HG03378 (cell line): ENCODE measurements at regions not wholly inside any gene's neighbourhood (a gene's known extent, or its start where the extent isn't known, plus 50 kb on each side); places are given as distances from the start of the nearest gene placed in this dataset.
"Not testable (repeated sequence)": the region's sequence is repeated elsewhere in the genome, so short reads cannot be mapped to it uniquely, and the experiment has no call there.

Source experiments
- ATAC-seq: cut with Tn5 transposase; IDR thresholded peaks from one replicate; pipeline ENCODE4 v1.9.1; 2021; ENCODE audit warnings: mild to moderate bottlenecking, moderate library complexity; ENCODE audit not compliant: unreplicated experiment

DNA sequence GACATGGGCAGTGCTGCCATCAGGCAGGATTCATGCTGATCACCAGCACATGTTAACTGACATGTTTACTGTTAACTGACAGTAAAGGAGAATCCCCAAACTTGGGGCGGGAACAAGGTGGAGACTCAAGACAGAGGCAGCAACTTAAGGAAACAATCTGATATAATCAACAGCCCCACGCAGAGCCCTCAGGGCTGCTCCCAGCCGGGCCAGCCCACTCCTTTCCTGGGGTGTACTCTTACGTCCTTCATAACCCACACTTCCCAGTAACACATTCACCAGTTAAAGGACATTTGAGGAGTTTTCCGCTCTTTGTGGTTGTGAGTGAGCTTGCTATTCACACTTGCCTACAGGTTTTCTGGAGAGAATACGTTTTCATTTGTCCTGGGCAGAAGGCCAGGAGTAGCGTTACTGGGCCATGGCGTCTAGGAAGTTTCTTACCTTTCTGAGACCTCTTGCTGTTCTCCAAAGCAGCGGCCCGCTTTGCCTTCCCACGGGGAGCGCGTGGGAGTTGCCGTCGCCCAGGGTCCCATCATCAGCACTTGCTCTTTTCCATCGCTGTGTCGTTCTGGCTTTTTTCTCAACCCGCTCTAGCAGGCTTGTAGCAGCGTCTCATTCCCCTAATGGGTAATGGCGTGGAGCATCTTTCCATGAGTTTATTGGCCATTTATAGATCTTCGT lies 56.4 kb downstream of the FOXF2 start:
- ATAC-seq = no peak

DNA sequence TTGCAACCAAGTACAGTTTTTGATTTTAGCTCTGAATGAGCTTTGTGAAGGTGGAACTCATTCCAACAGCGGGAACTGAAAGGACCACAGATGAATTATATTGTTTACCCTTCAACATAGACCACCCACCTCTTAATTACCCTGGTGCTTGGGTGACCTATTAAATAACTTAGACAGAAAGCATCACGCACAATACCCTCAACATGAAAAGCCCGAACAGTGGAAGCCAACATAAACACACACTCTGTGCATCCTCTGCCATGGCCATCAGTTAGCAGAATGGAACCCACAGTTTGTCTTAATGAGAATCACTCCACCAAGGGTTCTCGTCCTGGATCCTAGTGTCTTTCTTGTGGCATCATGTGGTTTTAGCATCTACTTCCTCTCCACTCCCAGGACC lies 60.5 kb downstream of the FOXF2 start:
- no peak for ATAC-seq

DNA sequence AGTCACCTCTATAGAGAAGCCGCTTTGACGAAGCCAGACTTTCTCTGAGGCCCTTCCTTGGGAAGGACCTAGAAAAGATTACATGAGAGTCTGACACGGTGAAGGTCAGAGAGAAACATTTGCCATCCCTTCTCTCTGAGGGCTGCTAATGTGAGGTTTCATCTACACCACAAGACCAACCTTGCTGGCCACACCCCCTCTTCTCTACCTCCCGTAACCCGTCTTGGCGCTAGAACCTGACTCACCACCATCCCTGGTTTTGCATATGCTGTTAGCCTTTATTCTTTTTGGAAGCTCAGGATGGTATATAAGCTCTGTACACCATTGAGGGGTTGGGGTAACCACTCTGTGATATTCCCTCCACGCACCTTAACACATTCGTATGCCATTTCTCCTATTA lies 63.6 kb downstream of the FOXF2 start:
- ATAC-seq = no peak

DNA sequence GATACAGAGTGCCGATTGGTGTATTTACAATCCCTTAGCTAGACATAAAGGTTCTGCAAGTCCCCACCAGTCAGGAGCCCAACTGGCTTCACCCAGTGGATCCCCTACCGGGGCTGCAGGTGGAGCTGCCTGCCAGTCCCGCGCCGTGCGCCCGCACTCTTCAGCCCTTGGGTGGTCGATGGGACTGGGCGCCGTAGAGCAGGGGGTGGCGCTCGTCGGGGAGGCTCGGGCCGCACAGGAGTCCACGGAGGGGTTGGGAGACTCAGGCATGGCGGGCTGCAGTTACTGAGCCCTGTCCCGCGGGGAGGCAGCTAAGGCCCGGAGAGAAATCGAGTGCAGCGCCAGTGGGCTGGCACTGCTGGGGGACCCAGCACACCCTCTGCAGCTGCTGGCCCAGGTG lies 67.4 kb downstream of the FOXF2 start:
- not testable (repeated sequence) for ATAC-seq

DNA sequence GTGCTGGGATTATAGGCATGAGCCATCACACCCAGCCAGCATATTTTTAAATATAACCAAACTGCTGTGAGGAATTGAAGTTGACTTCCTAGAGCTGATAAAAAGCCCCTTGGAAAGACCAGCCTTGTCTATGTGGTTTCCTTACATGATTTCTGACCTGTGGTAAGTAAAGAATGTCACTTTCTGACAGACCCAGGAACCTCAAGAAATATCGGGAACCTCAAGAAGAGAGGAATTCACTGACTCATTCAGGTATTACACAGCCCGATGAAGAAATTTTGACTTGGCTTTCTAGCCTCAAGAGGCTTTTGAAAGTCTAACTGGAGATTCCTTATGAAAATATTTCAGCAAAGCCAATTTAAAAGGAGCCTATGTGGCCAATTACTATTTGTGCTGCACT lies 71.8 kb downstream of the FOXF2 start:
- no peak for ATAC-seq

DNA sequence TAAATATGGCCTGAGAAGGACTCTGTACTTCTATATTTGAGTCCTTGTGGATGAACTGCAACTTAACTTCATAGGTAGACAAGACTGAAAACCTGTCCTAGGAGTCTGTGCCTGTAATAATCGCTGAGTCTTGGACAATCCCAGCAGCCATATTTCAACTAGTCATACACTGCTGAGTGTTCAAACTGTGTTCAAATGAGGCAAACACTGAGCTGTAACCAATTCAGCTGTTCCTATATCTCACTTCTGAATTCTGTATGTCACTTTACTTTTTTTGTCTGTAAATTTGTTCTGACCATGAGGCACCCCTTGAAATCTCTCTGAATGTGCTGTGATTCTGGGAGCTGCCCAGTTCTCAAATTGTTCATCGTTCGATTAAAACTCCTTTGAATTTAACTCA lies 72.4 kb downstream of the FOXF2 start:
- no peak for ATAC-seq

DNA sequence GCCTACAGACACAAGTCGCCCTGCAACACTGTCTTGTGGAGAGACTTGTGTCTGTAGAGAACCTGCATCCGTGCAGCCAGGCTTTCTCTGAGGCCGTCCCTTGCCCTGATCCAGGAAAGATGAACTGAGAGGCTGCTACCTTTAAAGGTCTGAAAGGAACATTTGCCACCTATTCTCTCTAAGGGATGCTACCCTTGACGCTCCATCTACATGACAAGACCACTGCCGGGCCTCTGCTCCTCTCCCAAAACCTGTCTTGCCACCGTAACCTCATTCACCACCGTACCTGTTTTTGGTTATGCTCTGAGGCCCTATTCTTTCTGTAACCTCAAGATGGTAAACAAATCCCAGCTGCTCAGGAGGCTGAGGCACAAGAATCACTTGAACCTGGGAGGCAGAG lies 73.9 kb downstream of the FOXF2 start:
- no peak for ATAC-seq

DNA sequence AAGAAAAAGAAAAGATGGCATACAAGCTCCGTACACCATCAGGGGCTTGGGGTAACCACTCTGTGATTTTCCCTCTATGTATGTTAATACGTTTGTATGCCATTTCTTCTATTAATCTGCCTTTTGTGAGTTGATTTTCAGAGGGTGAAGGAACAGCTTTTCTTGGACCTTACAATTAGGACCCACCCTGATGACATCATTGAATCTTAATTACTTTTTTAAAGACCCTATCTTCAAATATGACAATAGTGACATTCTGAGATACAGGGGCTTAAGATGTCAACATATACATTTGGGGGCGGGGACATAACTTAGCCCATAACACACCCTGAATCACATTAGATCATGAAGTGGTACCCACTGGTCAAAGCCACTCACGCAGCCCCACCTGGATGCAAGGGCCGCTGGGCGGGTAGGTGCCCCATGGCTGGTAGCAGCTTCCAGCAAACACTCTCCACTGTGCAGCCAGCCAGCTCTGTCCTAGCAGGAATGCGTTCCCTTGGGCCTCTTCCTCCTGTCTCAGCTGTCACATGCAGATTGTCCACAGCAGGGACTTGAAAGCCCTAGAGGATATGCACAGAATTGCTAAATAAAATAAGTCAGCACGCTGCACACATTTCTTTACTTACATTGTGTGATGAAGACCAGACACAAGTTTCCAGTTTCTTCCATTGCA lies 74.5 kb downstream of the FOXF2 start:
- ATAC-seq = no peak

DNA sequence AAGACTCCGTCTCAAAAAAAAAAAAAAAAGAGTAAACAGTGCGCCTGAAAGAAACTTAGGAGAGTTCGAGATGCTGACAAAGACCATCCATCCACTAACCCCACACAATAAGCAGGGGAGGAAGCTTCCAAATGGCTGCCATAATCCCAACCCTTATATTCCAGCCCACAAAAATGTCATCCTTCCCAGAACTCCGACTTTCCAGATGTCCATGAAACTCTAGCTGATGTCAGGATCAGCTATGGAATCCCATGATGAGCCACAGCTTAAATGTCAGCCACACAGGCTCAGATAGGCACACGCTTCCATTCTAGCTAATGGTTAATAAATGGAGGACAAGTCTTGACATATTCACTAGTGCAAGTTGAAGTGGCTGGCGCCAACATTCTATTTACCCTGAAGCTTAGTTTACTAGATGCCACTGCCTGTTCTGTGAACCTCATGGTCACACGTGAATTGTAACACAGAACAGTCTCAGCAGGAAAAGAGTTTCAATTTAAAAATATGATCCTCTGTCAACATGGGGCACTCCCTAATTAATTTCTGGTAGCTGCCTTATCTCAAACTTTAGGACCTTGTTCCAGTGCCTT lies 75.5 kb downstream of the FOXF2 start:
- no peak for ATAC-seq

DNA sequence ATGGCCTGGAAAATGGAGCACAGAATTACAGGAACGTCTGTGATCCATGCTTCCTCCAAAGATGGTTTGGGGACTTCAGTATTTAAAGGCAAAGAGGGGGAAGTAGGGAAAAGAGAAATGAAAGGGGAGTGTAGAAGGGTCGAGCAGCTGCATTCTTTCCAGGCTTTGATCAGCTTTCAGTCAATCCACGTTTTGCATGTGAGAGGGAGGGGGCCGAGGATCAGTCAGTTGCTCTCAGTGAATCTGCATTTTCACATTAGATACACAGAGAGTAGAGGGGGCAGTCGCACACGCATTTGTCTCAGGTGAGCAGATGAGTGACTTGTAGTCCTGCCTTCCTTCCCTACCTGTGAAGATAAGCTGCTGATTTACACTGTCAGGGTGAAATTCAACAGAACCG lies 78.8 kb downstream of the FOXF2 start:
- ATAC-seq = no peak

DNA sequence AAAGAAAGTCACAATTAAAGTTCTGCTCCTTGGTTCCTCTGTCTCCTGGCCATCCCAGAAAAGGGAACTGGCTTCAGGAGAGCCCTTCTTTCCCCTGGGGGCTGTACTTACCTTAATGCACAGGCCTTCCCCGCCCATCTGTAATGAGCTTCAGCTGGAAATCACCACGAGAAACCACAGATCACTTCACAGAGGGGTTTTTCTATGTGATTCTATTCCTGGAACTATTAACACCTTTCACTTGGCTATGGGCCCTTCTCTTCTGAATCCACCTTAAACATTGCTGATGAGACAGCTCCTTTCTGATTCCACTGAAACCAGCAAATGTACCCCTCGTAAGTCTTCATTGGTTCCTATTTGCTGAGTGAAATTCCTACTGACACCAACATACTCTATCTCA lies 80.7 kb downstream of the FOXF2 start:
- ATAC-seq = peak; percentile 49

DNA sequence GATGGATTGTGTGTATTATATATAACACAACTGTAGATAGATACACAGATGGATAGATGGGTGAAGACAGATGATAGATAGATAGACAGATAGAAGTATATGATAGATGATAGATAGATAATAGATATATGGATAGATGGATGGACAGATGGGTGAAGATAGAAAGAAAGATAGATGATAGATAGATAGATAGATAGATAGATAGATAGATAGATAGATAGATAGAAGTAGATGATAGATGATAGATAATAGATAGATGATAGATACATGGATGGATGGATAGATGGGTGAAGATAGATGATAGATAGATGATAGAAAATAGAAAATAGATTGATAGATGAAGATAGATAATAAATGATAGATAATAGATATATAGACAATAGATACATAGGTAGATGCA lies 83.3 kb downstream of the FOXF2 start:
- ATAC-seq = no peak

DNA sequence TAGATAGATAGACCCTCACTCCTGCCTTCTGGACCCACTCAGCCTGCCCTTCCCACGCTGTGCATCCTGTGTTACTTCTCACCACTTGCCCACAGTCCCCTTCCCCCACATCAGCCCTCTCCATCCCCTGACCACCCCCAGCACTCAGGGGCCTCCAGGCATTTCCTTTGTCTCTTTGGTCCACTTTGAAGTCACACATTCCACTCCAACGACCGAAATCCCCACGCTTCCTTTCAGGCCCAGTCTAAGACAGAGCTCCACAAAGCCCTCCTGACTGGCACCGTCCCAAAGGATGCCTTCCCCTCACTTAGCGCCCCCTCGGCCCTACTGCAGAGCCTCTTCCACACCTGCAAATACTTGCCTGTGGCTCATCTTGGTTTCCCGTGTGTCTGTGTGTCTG lies 83.8 kb downstream of the FOXF2 start:
- ATAC-seq = no peak

DNA sequence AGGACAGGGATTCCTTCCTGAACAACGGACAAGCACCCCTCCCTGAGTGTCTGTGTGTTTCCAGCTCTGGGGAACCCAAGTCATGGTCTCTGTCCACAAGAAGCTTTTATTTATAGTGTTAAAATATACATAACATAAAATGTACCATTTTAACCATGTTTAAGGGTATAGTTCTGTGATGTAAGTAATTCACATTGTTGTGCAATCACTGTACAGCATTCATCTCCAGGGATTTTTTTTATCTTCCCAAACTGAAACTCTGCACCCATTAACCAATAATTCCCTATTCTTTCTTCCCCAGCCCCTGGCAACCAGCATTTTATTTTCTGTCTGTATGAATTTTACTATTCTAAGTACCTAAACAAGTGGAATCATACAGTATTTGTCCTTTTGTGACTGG lies 84.2 kb downstream of the FOXF2 start:
- ATAC-seq = no peak

DNA sequence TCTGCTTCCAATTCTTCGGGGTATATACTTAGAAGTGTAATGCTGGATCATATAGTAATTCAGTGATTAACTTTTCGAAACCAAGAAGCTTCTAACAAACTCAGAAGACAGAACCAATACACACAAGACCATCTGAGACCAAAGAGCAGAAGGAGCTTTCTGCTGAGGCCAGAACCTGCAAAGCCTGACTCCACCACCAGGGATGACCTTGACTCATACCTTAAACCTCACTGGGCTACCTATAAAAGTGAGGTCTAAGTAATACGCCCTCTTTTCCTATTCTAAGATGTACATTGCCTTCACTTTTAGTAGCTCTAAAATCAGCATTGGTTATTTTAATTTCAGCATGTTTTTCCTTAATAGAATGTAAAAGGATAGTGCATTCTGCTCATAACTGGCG lies 84.8 kb downstream of the FOXF2 start:
- no peak for ATAC-seq

DNA sequence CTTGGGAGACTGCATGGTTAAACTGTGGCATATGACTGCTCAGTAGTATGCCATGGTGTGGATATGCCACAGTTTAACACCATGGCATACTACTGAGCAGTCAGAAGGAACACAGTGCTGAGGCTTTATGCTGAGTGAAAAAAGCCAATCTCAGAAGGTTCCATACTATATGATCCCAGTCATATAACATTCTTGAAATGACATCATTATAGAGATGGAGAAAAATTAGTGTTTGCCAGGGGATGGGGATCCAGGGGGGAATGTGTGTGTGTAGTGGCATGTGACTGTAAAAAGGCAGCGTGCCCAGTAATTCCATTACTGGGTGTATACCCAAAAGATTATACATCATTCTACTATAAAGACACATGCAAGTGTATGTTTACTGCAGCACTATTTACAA lies 85.8 kb downstream of the FOXF2 start:
- no peak for ATAC-seq

DNA sequence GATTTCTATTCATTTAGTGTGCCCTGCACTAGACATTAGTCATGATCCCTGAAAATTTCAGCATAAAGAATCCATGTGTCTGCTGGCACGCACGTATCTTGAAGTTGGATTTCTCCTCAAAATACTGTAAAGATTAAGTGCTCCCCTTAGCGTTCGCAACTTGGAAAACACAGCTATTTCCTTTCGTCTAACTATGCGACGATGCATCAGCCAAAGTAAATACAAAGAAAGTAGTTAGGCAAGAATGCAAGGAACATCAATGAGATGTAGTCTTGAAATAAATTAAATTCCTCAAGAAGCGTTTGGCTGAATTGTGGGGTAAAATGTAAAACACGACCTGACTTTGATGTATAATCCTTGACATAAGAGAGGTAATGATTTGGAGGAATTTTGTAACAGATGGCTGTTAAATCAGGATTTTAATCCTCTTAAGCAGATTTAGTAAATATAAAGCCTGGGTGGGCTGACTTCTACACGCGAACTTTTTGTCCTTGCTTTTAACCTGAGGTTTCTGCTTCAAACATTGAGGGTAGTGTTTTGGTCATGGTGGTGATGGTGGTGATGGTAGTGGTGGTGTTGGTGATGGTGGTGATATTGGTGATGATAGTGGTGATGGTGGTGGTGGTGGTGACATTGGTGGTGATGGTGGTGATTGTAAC lies 88.2 kb downstream of the FOXF2 start:
- no peak for ATAC-seq

DNA sequence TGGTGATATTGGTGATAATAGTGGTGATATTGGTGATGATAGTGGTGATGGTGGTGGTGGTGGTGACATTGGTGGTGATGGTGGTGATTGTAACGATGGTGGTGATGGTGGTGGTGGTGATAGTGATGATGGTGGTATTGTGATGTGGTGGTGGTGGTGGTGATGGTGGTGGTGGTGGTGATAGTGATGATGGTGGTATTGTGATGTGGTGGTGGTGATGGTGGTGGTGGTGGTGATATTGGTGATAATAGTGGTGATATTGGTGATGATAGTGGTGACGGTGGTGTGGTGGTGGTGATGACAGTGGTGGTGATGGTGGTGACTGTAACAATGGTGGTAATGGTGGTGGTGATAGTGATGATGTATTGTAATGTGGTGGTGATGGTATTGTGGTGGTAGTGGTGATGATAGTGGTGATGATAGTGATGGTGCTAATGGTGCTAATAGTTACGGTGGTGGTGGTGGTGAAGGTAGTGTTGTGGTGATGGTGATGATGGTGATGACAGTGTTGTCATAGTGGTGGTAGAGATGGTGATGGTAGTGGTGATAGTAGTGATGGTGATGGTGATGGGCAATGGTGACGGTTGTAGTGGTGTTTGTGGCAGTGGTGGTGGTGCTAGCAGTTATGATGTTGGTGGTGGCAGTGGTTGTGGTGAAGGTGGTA lies 88.9 kb downstream of the FOXF2 start:
- ATAC-seq = not testable (repeated sequence)

DNA sequence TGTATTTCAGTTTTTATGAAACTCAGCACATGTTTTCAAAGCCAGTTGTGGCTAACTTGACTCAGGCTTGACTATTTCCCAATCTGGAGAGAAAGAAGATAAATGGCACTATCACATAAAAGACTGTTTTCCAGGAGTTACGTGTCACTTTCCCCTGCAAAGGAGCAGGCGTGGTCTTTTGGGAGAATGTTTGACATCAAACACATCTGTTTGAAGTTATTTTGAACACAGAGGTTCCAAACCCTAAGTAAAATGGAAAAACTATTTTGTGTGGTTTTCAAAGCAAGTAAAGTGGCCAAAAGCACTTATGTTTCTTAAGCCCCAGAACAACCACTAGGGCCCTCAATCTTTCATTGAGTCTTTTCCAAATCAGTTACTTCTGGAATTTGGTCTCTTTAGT lies 89.7 kb downstream of the FOXF2 start:
- ATAC-seq = no peak

DNA sequence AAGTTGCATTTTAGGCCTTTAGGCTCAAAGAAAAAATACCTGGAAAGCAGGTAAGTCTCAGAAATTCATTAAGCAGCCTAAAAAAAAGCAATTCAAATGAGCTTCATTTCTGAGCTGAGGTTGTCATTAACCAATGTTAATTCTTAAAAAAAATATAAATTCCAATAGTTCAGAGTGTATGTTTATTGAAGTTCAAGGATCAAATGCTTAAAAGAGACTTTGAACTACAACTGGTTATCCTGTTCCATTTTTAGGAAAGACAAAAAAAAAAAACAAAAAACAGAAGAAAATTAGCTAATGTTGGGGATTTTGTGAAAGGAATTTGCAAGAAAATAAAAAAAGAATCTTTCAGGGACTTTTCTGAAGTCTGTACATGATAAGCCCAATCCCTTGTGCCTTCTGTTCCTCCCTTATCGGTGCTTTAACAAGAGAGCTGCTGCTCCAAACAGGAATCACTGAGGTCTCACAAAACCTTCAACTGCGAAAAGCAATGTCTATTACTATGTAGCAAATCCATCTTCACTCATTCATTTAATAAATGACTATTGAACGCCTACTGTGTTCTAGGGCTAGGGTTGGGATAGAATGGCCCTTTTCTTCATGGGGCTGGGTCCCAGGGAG lies 90.3 kb downstream of the FOXF2 start:
- ATAC-seq = no peak

DNA sequence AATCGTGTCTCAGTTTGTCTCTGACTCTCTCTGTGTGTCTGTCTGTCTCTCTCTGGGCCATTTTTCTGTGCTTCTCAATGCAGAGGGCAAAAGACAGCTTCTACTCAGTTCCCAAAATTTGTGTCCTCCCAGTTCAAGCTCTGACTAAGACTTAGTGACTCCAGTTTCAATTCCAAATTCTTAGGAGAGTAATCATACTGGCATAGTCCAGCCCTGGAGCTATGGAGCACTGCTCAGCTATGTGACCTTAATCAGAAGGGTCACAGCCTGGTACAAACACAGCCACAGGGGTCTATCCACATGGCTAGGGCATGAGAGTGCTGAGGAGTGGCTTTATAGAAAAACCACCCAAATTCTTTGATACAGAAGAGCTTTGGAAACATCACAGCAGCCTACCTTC lies 91.9 kb downstream of the FOXF2 start:
- ATAC-seq = no peak
